ENCODE measurements at regions not wholly inside any gene's neighbourhood (a gene's known extent, or its start where the extent isn't known, plus 50 kb on each side); places are given as distances from the start of the nearest gene placed in this dataset.

- TF ChIP-seq CTCF (conservative IDR thresholded peaks at IDR 0.05; ENCODE audit: low read depth, low read length): no peak
- TF ChIP-seq EZH2 (IDR thresholded peaks at IDR 0.05; ENCODE audit: borderline replicate concordance, low read depth, low read length, poor library complexity, severe bottlenecking): no peak
These were observed 69.0 kb upstream of the RFXAP start for GRCh38 chr13:36750046-36750445.
